K562 (cell line): ENCODE measurements at regions not wholly inside any gene's neighbourhood (a gene's known extent, or its start where the extent isn't known, plus 50 kb on each side); places are given as distances from the start of the nearest gene placed in this dataset.

Experiments used
- ATAC-seq: fragments of 200-7000 bp; cut with Tn5 transposase; 3 replicates; pipeline ENCODE4 v1.9.1; 2020; ENCODE audit warnings: moderate library complexity
- BruUV-seq: library from RNA; stranded (reverse); fragments of 400-500 nt; replicated peaks from 2 replicates; lab custom pipeline; 2021; lab: Mats Ljungman, UMichigan
- CTCF ChIA-PET: fragments of 300-600 bp; formaldehyde crosslinking; extraction: SDS; loops from one replicate; lab custom pipeline; 2021; ENCODE audit warnings: low intra/inter-chr PET ratio; lab: Yijun Ruan, JAX
- POLR2A ChIA-PET: fragments of 300-600, 350-650 bp; sonication (Branson Sonifier 250); formaldehyde crosslinking; extraction: SDS; loops from one replicate; lab custom pipeline; 2021; ENCODE audit warnings: antibody characterized with exemption, inconsistent platforms; lab: Yijun Ruan, JAX
- DNase-seq, 4 experiments: peaks; one replicate each; pipeline versions ENCODE4 v3.0.0 to v3.0.0-alpha.2; 2011 to 2018; ENCODE audit warnings: low spot score in 3 of 4, mixed read lengths in 3 of 4; ENCODE audit errors: extremely low read depth in 1 of 4
- FAIRE-seq: peaks from 2 replicates; lab custom pipeline; 2011; peaks lifted over from hg19 to GRCh38; lab: Jason Lieb, UNC
- H2AFZ ChIP-seq: 2 replicates; pipeline ENCODE4 v1.6.0; 2011; ENCODE audit warnings: low read depth, low read length, control low read depth, inconsistent platforms
- H3K27ac ChIP-seq: fragments of 200-600 bp; 3 replicates; pipeline ENCODE4 v1.8.0; 2011; ENCODE audit warnings: low read depth, mild to moderate bottlenecking, control low read depth, inconsistent platforms, low read length, moderate library complexity, mixed read lengths; ENCODE audit errors: extremely low read depth
- H3K27me3 ChIP-seq, 2 experiments: fragments of 300-600 bp in 1 of 2; 2 replicates in 1 of 2; 3 replicates in 1 of 2; pipeline versions ENCODE4 v1.6.0 to v1.8.0; 2011; ENCODE audit warnings: inconsistent platforms in 2 of 2, low read length in 2 of 2, mild to moderate bottlenecking in 1 of 2, mixed read lengths in 1 of 2, moderate library complexity in 1 of 2; ENCODE audit not compliant: control insufficient read depth in 2 of 2, insufficient read depth in 2 of 2
- H3K36me3 ChIP-seq: fragments of 300-600 bp; 3 replicates; pipeline ENCODE4 v1.8.0; 2011; ENCODE audit warnings: mild to moderate bottlenecking, low read length, inconsistent platforms; ENCODE audit not compliant: control insufficient read depth, insufficient read depth
- H3K4me1 ChIP-seq, 2 experiments: fragments of 200-600 bp in 1 of 2; replicated peaks in 1 of 2; 2 replicates in 1 of 2; 3 replicates in 1 of 2; pipeline versions ENCODE4 v1.5.1 to v1.8.0; 2011; ENCODE audit warnings: inconsistent platforms in 2 of 2, low read length in 2 of 2, mild to moderate bottlenecking in 1 of 2, mixed read lengths in 1 of 2, moderate library complexity in 1 of 2; ENCODE audit not compliant: control insufficient read depth in 2 of 2, insufficient read depth in 2 of 2
- H3K4me2 ChIP-seq: 2 replicates; pipeline ENCODE4 v1.6.1; 2011; ENCODE audit warnings: low read length, control low read depth, inconsistent platforms, mixed read lengths; ENCODE audit not compliant: insufficient read depth
- H3K4me3 ChIP-seq: fragments of 200-600 bp; sonication (generic), shearing (Covaris generic); 2 replicates; pipeline ENCODE4 v1.5.1; 2016; ENCODE audit warnings: control low read depth, inconsistent platforms
- H3K79me2 ChIP-seq: fragments of 200-600 bp; 3 replicates; pipeline ENCODE4 v1.8.0; 2011; ENCODE audit warnings: low read length, inconsistent platforms; ENCODE audit not compliant: control insufficient read depth, insufficient read depth
- H3K9ac ChIP-seq, 2 experiments: 2 replicates each; pipeline versions ENCODE4 v1.6.0 to v1.6.1; 2011; ENCODE audit warnings: low read depth in 2 of 2, low read length in 2 of 2, control low read depth in 1 of 2, inconsistent platforms in 1 of 2, mild to moderate bottlenecking in 1 of 2, mixed read lengths in 1 of 2; ENCODE audit not compliant: insufficient read depth in 1 of 2
- H3K9me1 ChIP-seq: one replicate; pipeline ENCODE4 v1.6.0; 2011; ENCODE audit warnings: inconsistent platforms, mild to moderate bottlenecking, low read length, moderate library complexity; ENCODE audit not compliant: control insufficient read depth, insufficient read depth
- H3K9me3 ChIP-seq: replicated peaks from 2 replicates; pipeline ENCODE4 v1.5.1; 2011; ENCODE audit warnings: low read depth, low read length, inconsistent platforms; ENCODE audit not compliant: control insufficient read depth, insufficient read depth
- H4K20me1 ChIP-seq: replicated peaks from 2 replicates; pipeline ENCODE4 v1.6.1; 2011; ENCODE audit warnings: low read length, inconsistent platforms, mixed read lengths; ENCODE audit not compliant: control insufficient read depth, insufficient read depth
- BRF1 ChIP-seq: IDR thresholded peaks from 3 replicates; pipeline ENCODE4 v1.6.1; 2011; ENCODE audit warnings: borderline replicate concordance, mild to moderate bottlenecking; ENCODE audit not compliant: insufficient read length; ENCODE audit errors: extremely low read depth
- CHD1 ChIP-seq: fragments of 200-600 bp; sonication (generic); IDR thresholded peaks from one replicate; pipeline ENCODE4 v1.6.1; 2012; ENCODE audit warnings: mild to moderate bottlenecking, moderate library complexity, low read length, inconsistent platforms
- CREBBP ChIP-seq: IDR thresholded peaks from one replicate; pipeline ENCODE4 v1.6.1; 2012; ENCODE audit warnings: low read depth, mild to moderate bottlenecking, control low read depth, inconsistent platforms, low read length
- E2F3 ChIP-seq: fragments of 250-450 bp; sonication (Bioruptor Pico); IDR thresholded peaks from 2 replicates; pipeline ENCODE4 v1.4.0; 2020; ENCODE audit warnings: mild to moderate bottlenecking
- GABPA ChIP-seq: fragments of 200-800 bp; sonication (Bioruptor generic); conservative IDR thresholded peaks from 2 replicates; pipeline ENCODE4 v1.6.1; 2016; ENCODE audit warnings: low read depth, missing genetic modification characterization, missing compliant biosample characterization
- MAFG ChIP-seq: fragments of 450-650 bp; conservative IDR thresholded peaks from 2 replicates; pipeline ENCODE4 v1.6.1; 2016; ENCODE audit warnings: missing genetic modification characterization, missing compliant biosample characterization
- RAD21 ChIP-seq, 2 experiments: fragments of 250-450 bp in 1 of 2; fragments of 450-650 bp in 1 of 2; sonication (Bioruptor Pico) in 1 of 2; formaldehyde crosslinking in 1 of 2; IDR thresholded peaks in 1 of 2; conservative IDR thresholded peaks in 1 of 2; 2 replicates each; pipeline versions ENCODE4 v1.4.0 to v1.8.0; 2020 to 2022; ENCODE audit warnings: mild to moderate bottlenecking in 2 of 2, moderate library complexity in 1 of 2
- RFX7 ChIP-seq: fragments of 250-450 bp; sonication (Bioruptor Pico); IDR thresholded peaks from 2 replicates; pipeline ENCODE4 v1.5.1; 2021; ENCODE audit warnings: mild to moderate bottlenecking
- ZNF644 ChIP-seq: fragments of 200-800 bp; sonication (Bioruptor generic); IDR thresholded peaks from 2 replicates; pipeline ENCODE4 v1.6.1; 2016; ENCODE audit warnings: low read depth, missing genetic modification characterization, missing compliant biosample characterization
- WGBS: fragments of 100-300 bp; shearing (Covaris generic); methylation state at CpG from one replicate; pipeline ENCODE4 v1.1.6; 2016; ENCODE audit warnings: low coverage, mixed read lengths; ENCODE audit not compliant: insufficient coverage; ENCODE audit errors: missing lambda C conversion rate; 5-methylcytosine and 5-hydroxymethylcytosine counted together
- in situ Hi-C: fragments of 300-500 bp; cut with MboI; formaldehyde crosslinking; loops from 4 replicates; pipeline ENCODE4 v1.15.0; 2018; ENCODE audit warnings: inconsistent platforms, mixed read lengths
- intact Hi-C: fragments of 100-400 bp; cut with micrococcal nuclease; formaldehyde crosslinking; loops from 2 replicates; pipeline ENCODE4 v1.14.2; 2022
- TF ChIP-seq, protein P1 (sequence below): sonication (generic); IDR thresholded peaks from 2 replicates; pipeline ENCODE4 v1.6.1; 2016
- TF ChIP-seq, protein P2 (sequence below), 3 experiments: IDR thresholded peaks in 2 of 3; conservative IDR thresholded peaks in 1 of 3; 2 replicates each; pipeline ENCODE4 v1.5.1; 2011 to 2012; ENCODE audit warnings: low read length in 3 of 3, mild to moderate bottlenecking in 3 of 3, control low read depth in 2 of 3, improper control_type of control experiment in 1 of 3, inconsistent platforms in 1 of 3, low read depth in 1 of 3, mixed read lengths in 1 of 3, moderate library complexity in 1 of 3; ENCODE audit not compliant: insufficient read depth in 2 of 3
- TF ChIP-seq, protein P3 (sequence below): sonication (generic); formaldehyde crosslinking; IDR thresholded peaks from 2 replicates; pipeline ENCODE4 v1.8.0; 2022; ENCODE audit warnings: mild to moderate bottlenecking, missing genetic modification reagents, borderline replicate concordance
- TF ChIP-seq, protein P4 (sequence below): sonication (generic); formaldehyde crosslinking; IDR thresholded peaks from 2 replicates; pipeline ENCODE4 v1.8.1; 2022; ENCODE audit warnings: missing genetic modification reagents

DNA sequence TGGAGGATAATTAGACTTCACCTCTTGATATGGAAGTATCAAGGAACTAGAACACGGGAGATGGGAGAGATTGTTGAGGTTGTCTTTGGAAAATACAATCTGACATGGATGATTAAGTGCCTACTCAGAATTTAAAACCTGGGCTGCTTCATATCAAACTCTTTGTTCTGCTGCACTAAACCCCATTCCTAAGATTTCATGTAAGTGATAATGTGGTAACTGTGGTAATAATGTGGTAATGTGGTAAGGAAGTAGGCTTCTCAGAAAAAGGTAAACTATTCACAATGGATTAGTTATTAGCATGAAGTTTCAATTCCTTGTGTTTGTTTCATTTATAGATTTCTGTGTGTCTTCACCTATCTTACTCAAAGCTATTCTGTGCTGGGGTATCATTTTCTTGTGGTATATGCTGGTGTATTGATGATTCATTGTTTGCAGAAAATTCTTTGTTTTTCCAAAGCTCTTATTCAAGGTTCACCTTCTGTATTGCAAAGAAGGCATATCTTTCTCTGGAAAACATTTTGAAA lies 129.9 kb upstream of the TAC1 start:
- H3K4me3 ChIP-seq = no peak overlapping the region
- H3K9me3 ChIP-seq = no peaks in the 10 kb centered on the region
- in situ Hi-C loops = no loop called here
- no peaks in the 10 kb centered on the region for H3K4me1 ChIP-seq
- POLR2A ChIA-PET = no interaction called here
- no peak for DNase-seq
- no peak for ATAC-seq
- H3K4me2 ChIP-seq = no peak overlapping the region
- H3K79me2 ChIP-seq = no peaks in the 10 kb centered on the region
- no peak overlapping the region for H3K9ac ChIP-seq
- no peaks in the 10 kb centered on the region for H4K20me1 ChIP-seq
- no peaks in the 10 kb centered on the region for H3K36me3 ChIP-seq
- no peak overlapping the region for H3K27ac ChIP-seq
- TF ChIP-seq MAFG (tag) (no peak), ZNF644 (tag) (no peak), E2F3 (CRISPR knock-in tag) (no peak), RFX7 (CRISPR knock-in tag) (no peak), GABPA (tag) (no peak), BRF1 (no peak), CREBBP (no peak), CHD1 (no peak), RAD21 (CRISPR knock-in tag; conservative IDR thresholded peaks at IDR 0.05 in 1 of 2, IDR thresholded peaks at IDR 0.05 in 1 of 2) (no peak)
- TF ChIP-seq, protein P1, sequence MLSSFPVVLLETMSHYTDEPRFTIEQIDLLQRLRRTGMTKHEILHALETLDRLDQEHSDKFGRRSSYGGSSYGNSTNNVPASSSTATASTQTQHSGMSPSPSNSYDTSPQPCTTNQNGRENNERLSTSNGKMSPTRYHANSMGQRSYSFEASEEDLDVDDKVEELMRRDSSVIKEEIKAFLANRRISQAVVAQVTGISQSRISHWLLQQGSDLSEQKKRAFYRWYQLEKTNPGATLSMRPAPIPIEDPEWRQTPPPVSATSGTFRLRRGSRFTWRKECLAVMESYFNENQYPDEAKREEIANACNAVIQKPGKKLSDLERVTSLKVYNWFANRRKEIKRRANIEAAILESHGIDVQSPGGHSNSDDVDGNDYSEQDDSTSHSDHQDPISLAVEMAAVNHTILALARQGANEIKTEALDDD = no peak
- TF ChIP-seq, protein P2, sequence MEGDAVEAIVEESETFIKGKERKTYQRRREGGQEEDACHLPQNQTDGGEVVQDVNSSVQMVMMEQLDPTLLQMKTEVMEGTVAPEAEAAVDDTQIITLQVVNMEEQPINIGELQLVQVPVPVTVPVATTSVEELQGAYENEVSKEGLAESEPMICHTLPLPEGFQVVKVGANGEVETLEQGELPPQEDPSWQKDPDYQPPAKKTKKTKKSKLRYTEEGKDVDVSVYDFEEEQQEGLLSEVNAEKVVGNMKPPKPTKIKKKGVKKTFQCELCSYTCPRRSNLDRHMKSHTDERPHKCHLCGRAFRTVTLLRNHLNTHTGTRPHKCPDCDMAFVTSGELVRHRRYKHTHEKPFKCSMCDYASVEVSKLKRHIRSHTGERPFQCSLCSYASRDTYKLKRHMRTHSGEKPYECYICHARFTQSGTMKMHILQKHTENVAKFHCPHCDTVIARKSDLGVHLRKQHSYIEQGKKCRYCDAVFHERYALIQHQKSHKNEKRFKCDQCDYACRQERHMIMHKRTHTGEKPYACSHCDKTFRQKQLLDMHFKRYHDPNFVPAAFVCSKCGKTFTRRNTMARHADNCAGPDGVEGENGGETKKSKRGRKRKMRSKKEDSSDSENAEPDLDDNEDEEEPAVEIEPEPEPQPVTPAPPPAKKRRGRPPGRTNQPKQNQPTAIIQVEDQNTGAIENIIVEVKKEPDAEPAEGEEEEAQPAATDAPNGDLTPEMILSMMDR (IDR thresholded peaks at IDR 0.05 in 2 of 3, conservative IDR thresholded peaks at IDR 0.05 in 1 of 3; ENCODE audit: insufficient read depth in 2 of 3, low read depth in 1 of 3, low read length in 3 of 3) = no peak
- TF ChIP-seq, protein P3, sequence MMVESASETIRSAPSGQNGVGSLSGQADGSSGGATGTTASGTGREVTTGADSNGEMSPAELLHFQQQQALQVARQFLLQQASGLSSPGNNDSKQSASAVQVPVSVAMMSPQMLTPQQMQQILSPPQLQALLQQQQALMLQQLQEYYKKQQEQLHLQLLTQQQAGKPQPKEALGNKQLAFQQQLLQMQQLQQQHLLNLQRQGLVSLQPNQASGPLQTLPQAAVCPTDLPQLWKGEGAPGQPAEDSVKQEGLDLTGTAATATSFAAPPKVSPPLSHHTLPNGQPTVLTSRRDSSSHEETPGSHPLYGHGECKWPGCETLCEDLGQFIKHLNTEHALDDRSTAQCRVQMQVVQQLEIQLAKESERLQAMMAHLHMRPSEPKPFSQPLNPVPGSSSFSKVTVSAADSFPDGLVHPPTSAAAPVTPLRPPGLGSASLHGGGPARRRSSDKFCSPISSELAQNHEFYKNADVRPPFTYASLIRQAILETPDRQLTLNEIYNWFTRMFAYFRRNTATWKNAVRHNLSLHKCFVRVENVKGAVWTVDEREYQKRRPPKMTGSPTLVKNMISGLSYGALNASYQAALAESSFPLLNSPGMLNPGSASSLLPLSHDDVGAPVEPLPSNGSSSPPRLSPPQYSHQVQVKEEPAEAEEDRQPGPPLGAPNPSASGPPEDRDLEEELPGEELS (CRISPR knock-in tag) = no peak
- TF ChIP-seq, protein P4, sequence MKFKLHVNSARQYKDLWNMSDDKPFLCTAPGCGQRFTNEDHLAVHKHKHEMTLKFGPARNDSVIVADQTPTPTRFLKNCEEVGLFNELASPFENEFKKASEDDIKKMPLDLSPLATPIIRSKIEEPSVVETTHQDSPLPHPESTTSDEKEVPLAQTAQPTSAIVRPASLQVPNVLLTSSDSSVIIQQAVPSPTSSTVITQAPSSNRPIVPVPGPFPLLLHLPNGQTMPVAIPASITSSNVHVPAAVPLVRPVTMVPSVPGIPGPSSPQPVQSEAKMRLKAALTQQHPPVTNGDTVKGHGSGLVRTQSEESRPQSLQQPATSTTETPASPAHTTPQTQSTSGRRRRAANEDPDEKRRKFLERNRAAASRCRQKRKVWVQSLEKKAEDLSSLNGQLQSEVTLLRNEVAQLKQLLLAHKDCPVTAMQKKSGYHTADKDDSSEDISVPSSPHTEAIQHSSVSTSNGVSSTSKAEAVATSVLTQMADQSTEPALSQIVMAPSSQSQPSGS (CRISPR knock-in tag) = no peak
- TF ChIP-seq, all 486 proteins: peak for 0
- WGBS = 0% methylated on average over 1 of the region's 1 CpG
- CTCF ChIA-PET = no interaction called here
- H3K27me3 ChIP-seq = no peaks in the 10 kb centered on the region; a peak in 1 of 5 replicates
- H3K9me1 ChIP-seq = no peaks in the 10 kb centered on the region
- H2AFZ ChIP-seq = no peak overlapping the region
- intact Hi-C loops = no loop called here
- BruUV-seq = no TSS peak
- no peak for FAIRE-seq
